ENCODE measurements at regions not wholly inside any gene's neighbourhood (a gene's known extent, or its start where the extent isn't known, plus 50 kb on each side); places are given as distances from the start of the nearest gene placed in this dataset.
A peak's percentile ranks its signal among the peaks of the same experiment; 100 is the strongest.
"Not testable (repeated sequence)": the region's sequence is repeated elsewhere in the genome, so short reads cannot be mapped to it uniquely, and the experiment has no call there.

- H3K27ac ChIP-seq (ENCODE audit: low read length) = no peak overlapping the region
- H3K4me1 ChIP-seq (ENCODE audit: control insufficient read depth, insufficient read depth, low read length) = peaks cover 3% of the 10 kb centered on the region
- WGBS (ENCODE audit: insufficient coverage, insufficient read length) = no CpG with 5 or more reads among the region's 6 CpGs
- H3K9me3 ChIP-seq (ENCODE audit: control insufficient read depth, insufficient read depth, low read length) = no peaks in the 10 kb centered on the region
- no peak for DNase-seq (ENCODE audit: low read depth, low spot score)
- no peak overlapping the region for H3K4me3 ChIP-seq (ENCODE audit: low read length)
- H3K36me3 ChIP-seq (ENCODE audit: control insufficient read depth, insufficient read depth, low read length) = no peaks in the 10 kb centered on the region
- no peaks in the 10 kb centered on the region for H3K27me3 ChIP-seq (ENCODE audit: control insufficient read depth, insufficient read depth, low read length)
These were observed 216.3 kb upstream of the ZNF608 start for GRCh38 chr5:124962735-124963134.

- H3K36me3 ChIP-seq (ENCODE audit: control insufficient read depth, insufficient read depth, low read length) = no peaks in the 10 kb centered on the region
- no peak overlapping the region for H3K4me3 ChIP-seq (ENCODE audit: low read length)
- H3K27me3 ChIP-seq (ENCODE audit: control insufficient read depth, insufficient read depth, low read length) = no peaks in the 10 kb centered on the region
- H3K27ac ChIP-seq (ENCODE audit: low read length) = no peak overlapping the region
- no CpG with 5 or more reads among the region's 14 CpGs for WGBS (ENCODE audit: insufficient coverage, insufficient read length)
- DNase-seq (ENCODE audit: low read depth, low spot score) = no peak
- H3K4me1 ChIP-seq (ENCODE audit: control insufficient read depth, insufficient read depth, low read length) = peaks cover 3% of the 10 kb centered on the region
- H3K9me3 ChIP-seq (ENCODE audit: control insufficient read depth, insufficient read depth, low read length) = no peaks in the 10 kb centered on the region
These were observed 216.9 kb upstream of the ZNF608 start for GRCh38 chr5:124963236-124963919.

- not testable (repeated sequence) for H3K9me3 ChIP-seq (ENCODE audit: control insufficient read depth, insufficient read depth, low read length); H3K27me3 ChIP-seq (ENCODE audit: control insufficient read depth, insufficient read depth, low read length); DNase-seq (ENCODE audit: low read depth, low spot score); H3K27ac ChIP-seq (ENCODE audit: low read length); H3K36me3 ChIP-seq (ENCODE audit: control insufficient read depth, insufficient read depth, low read length); H3K4me3 ChIP-seq (ENCODE audit: low read length); H3K4me1 ChIP-seq (ENCODE audit: control insufficient read depth, insufficient read depth, low read length)
- no CpG with 5 or more reads among the region's 5 CpGs for WGBS (ENCODE audit: insufficient coverage, insufficient read length)
These were observed 220.3 kb upstream of the ZNF608 start for GRCh38 chr5:124966741-124967140.

- not testable (repeated sequence) for H3K4me3 ChIP-seq (ENCODE audit: low read length); H3K36me3 ChIP-seq (ENCODE audit: control insufficient read depth, insufficient read depth, low read length); H3K27ac ChIP-seq (ENCODE audit: low read length); DNase-seq (ENCODE audit: low read depth, low spot score); H3K9me3 ChIP-seq (ENCODE audit: control insufficient read depth, insufficient read depth, low read length); H3K27me3 ChIP-seq (ENCODE audit: control insufficient read depth, insufficient read depth, low read length); H3K4me1 ChIP-seq (ENCODE audit: control insufficient read depth, insufficient read depth, low read length)
- no CpG with 5 or more reads among the region's 5 CpGs for WGBS (ENCODE audit: insufficient coverage, insufficient read length)
These were observed 223.9 kb upstream of the ZNF608 start for GRCh38 chr5:124970381-124970780.

- WGBS (ENCODE audit: insufficient coverage, insufficient read length) = no CpG with 5 or more reads among the region's 6 CpGs
- Histone ChIP-seq H3K36me3 (ENCODE audit: control insufficient read depth, insufficient read depth, low read length) (peaks cover 3% of the 10 kb centered on the region), H3K27ac (ENCODE audit: low read length) (no peak overlapping the region), H3K4me1 (ENCODE audit: control insufficient read depth, insufficient read depth, low read length) (no peaks in the 10 kb centered on the region), H3K4me3 (ENCODE audit: low read length) (no peak overlapping the region), H3K27me3 (ENCODE audit: control insufficient read depth, insufficient read depth, low read length) (no peaks in the 10 kb centered on the region), H3K9me3 (ENCODE audit: control insufficient read depth, insufficient read depth, low read length) (peaks cover 2% of the 10 kb centered on the region)
- DNase-seq (ENCODE audit: low read depth, low spot score) = no peak
These were observed 226.3 kb upstream of the ZNF608 start for GRCh38 chr5:124972703-124973102.

- Histone ChIP-seq H3K9me3 (ENCODE audit: control insufficient read depth, insufficient read depth, low read length) (peaks cover 2% of the 10 kb centered on the region), H3K27ac (ENCODE audit: low read length) (no peak overlapping the region), H3K4me1 (ENCODE audit: control insufficient read depth, insufficient read depth, low read length) (0 out of 2 replicates have a peak, but pooled peaks cover 1% of the 10 kb centered on the region), H3K27me3 (ENCODE audit: control insufficient read depth, insufficient read depth, low read length) (no peaks in the 10 kb centered on the region), H3K36me3 (ENCODE audit: control insufficient read depth, insufficient read depth, low read length) (peaks cover 3% of the 10 kb centered on the region), H3K4me3 (ENCODE audit: low read length) (no peak overlapping the region)
- no CpG with 5 or more reads among the region's 6 CpGs for WGBS (ENCODE audit: insufficient coverage, insufficient read length)
- no peak for DNase-seq (ENCODE audit: low read depth, low spot score)
These were observed 227.2 kb upstream of the ZNF608 start for GRCh38 chr5:124973661-124974060.

GRCh38 chr5:124976086-124976485 is 229.6 kb upstream of the ZNF608 start:
- no peaks in the 10 kb centered on the region for H3K27me3 ChIP-seq (ENCODE audit: control insufficient read depth, insufficient read depth, low read length)
- WGBS (ENCODE audit: insufficient coverage, insufficient read length) = no CpG with 5 or more reads among the region's 23 CpGs
- no peak overlapping the region for H3K27ac ChIP-seq (ENCODE audit: low read length)
- H3K4me3 ChIP-seq (ENCODE audit: low read length) = no peak overlapping the region
- DNase-seq (ENCODE audit: low read depth, low spot score) = no peak
- H3K36me3 ChIP-seq (ENCODE audit: control insufficient read depth, insufficient read depth, low read length) = peaks cover 3% of the 10 kb centered on the region
- H3K9me3 ChIP-seq (ENCODE audit: control insufficient read depth, insufficient read depth, low read length) = peaks cover 2% of the 10 kb centered on the region
- H3K4me1 ChIP-seq (ENCODE audit: control insufficient read depth, insufficient read depth, low read length) = peaks cover 2% of the 10 kb centered on the region; the same call in 1 of the 2 replicates

GRCh38 chr5:124979251-124979650 is 232.8 kb upstream of the ZNF608 start:
- no peak for DNase-seq (ENCODE audit: low read depth, low spot score)
- peaks cover 6% of the 10 kb centered on the region for H3K9me3 ChIP-seq (ENCODE audit: control insufficient read depth, insufficient read depth, low read length)
- no peak overlapping the region for H3K4me3 ChIP-seq (ENCODE audit: low read length)
- peaks cover 2% of the 10 kb centered on the region; the same call in 1 of the 2 replicates for H3K4me1 ChIP-seq (ENCODE audit: control insufficient read depth, insufficient read depth, low read length)
- H3K36me3 ChIP-seq (ENCODE audit: control insufficient read depth, insufficient read depth, low read length) = peaks cover 3% of the 10 kb centered on the region; the same call in 1 of the 2 replicates
- no CpG with 5 or more reads among the region's 2 CpGs for WGBS (ENCODE audit: insufficient coverage, insufficient read length)
- no peak overlapping the region for H3K27ac ChIP-seq (ENCODE audit: low read length)
- no peaks in the 10 kb centered on the region for H3K27me3 ChIP-seq (ENCODE audit: control insufficient read depth, insufficient read depth, low read length)

- WGBS (ENCODE audit: insufficient coverage, insufficient read length) = no CpG with 5 or more reads among the region's 9 CpGs
- Histone ChIP-seq H3K27me3 (ENCODE audit: control insufficient read depth, insufficient read depth, low read length) (no peaks in the 10 kb centered on the region), H3K4me3 (ENCODE audit: low read length) (no peak overlapping the region), H3K27ac (ENCODE audit: low read length) (no peak overlapping the region), H3K36me3 (ENCODE audit: control insufficient read depth, insufficient read depth, low read length) (peaks cover 3% of the 10 kb centered on the region; the same call in 1 of the 2 replicates), H3K9me3 (ENCODE audit: control insufficient read depth, insufficient read depth, low read length) (peaks cover 6% of the 10 kb centered on the region), H3K4me1 (ENCODE audit: control insufficient read depth, insufficient read depth, low read length) (peaks cover 2% of the 10 kb centered on the region; the same call in 1 of the 2 replicates)
- DNase-seq (ENCODE audit: low read depth, low spot score) = peak; percentile 78
These were observed 233.9 kb upstream of the ZNF608 start for GRCh38 chr5:124980163-124980941.

- WGBS (ENCODE audit: insufficient coverage, insufficient read length) = no CpG with 5 or more reads among the region's 4 CpGs
- Histone ChIP-seq H3K4me3 (ENCODE audit: low read length) (no peak overlapping the region), H3K27ac (ENCODE audit: low read length) (no peak overlapping the region), H3K36me3 (ENCODE audit: control insufficient read depth, insufficient read depth, low read length) (no peaks in the 10 kb centered on the region), H3K4me1 (ENCODE audit: control insufficient read depth, insufficient read depth, low read length) (peaks cover 2% of the 10 kb centered on the region; the same call in 1 of the 2 replicates), H3K9me3 (ENCODE audit: control insufficient read depth, insufficient read depth, low read length) (peaks cover 5% of the 10 kb centered on the region), H3K27me3 (ENCODE audit: control insufficient read depth, insufficient read depth, low read length) (no peaks in the 10 kb centered on the region)
- DNase-seq (ENCODE audit: low read depth, low spot score) = no peak
These were observed 235.5 kb upstream of the ZNF608 start for GRCh38 chr5:124981901-124982300.
